GM12878 (cell line): ENCODE measurements at regions not wholly inside any gene's neighbourhood (a gene's known extent, or its start where the extent isn't known, plus 50 kb on each side); places are given as distances from the start of the nearest gene placed in this dataset.

Experiments
- ATAC-seq: fragments of 200-7000 bp; cut with Tn5 transposase; 3 replicates; pipeline ENCODE4 v1.9.1; 2020; ENCODE audit warnings: mild to moderate bottlenecking, moderate library complexity
- BruUV-seq: library from RNA; stranded (reverse); fragments of 400-500 nt; replicated peaks from 2 replicates; lab custom pipeline; 2021; lab: Mats Ljungman, UMichigan
- CTCF ChIA-PET: fragments of 300-600 bp; sonication (Branson Sonifier 250); formaldehyde crosslinking; extraction: SDS; loops from one replicate; lab custom pipeline; 2021; ENCODE audit warnings: inconsistent platforms; lab: Yijun Ruan, JAX
- POLR2A ChIA-PET: fragments of 350-600 bp; formaldehyde crosslinking; extraction: SDS; loops from one replicate; lab custom pipeline; 2021; ENCODE audit warnings: inconsistent platforms; lab: Charles Lee
- RAD21 ChIA-PET: fragments of 300-600 bp; sonication (Branson Sonifier 250); formaldehyde crosslinking; loops from one replicate; lab custom pipeline; 2023; ENCODE audit warnings: antibody characterized with exemption; ENCODE audit not compliant: unreplicated experiment; lab: Charles Lee
- SMC1A ChIA-PET: fragments of 300-600 bp; sonication (Branson Sonifier 250); formaldehyde crosslinking; loops from one replicate; lab custom pipeline; 2023; ENCODE audit not compliant: unreplicated experiment, uncharacterized antibody; lab: Charles Lee
- DNase-seq: peaks from one replicate; pipeline ENCODE4 v3.0.0-alpha.2; 2011; ENCODE audit warnings: low read depth, low spot score
- FAIRE-seq: peaks from 3 replicates; lab custom pipeline; 2011; peaks lifted over from hg19 to GRCh38; lab: Jason Lieb, UNC
- H2AFZ ChIP-seq: 2 replicates; pipeline ENCODE4 v1.6.0; 2011; ENCODE audit warnings: low read depth, low read length, control low read depth; ENCODE audit not compliant: control insufficient read depth
- H3K27ac ChIP-seq: 2 replicates; pipeline ENCODE4 v1.5.1; 2011; ENCODE audit warnings: control low read depth; ENCODE audit not compliant: control insufficient read depth, insufficient read depth
- H3K27me3 ChIP-seq, 2 experiments: replicated peaks in 1 of 2; 2 replicates each; pipeline versions ENCODE4 v1.6.0 to v1.6.1; 2011; ENCODE audit warnings: low read length in 1 of 2; ENCODE audit not compliant: control insufficient read depth in 2 of 2, insufficient read depth in 2 of 2
- H3K36me3 ChIP-seq, 2 experiments: 2 replicates each; pipeline ENCODE4 v1.5.1; 2011; ENCODE audit warnings: low read length in 1 of 2; ENCODE audit not compliant: control insufficient read depth in 2 of 2, insufficient read depth in 2 of 2
- H3K4me1 ChIP-seq: 2 replicates; pipeline ENCODE4 v1.6.1; 2011; ENCODE audit warnings: mild to moderate bottlenecking, low read length, moderate library complexity, mixed read lengths; ENCODE audit not compliant: control insufficient read depth, insufficient read depth
- H3K4me2 ChIP-seq: 2 replicates; pipeline ENCODE4 v1.6.0; 2011; ENCODE audit warnings: control low read depth; ENCODE audit not compliant: control insufficient read depth, insufficient read depth
- H3K4me3 ChIP-seq: fragments of 200-600 bp; sonication (generic); 2 replicates; pipeline ENCODE4 v1.5.1; 2016
- H3K79me2 ChIP-seq: 2 replicates; pipeline ENCODE4 v1.6.0; 2011; ENCODE audit warnings: low read length; ENCODE audit not compliant: control insufficient read depth, insufficient read depth
- H3K9ac ChIP-seq: 2 replicates; pipeline ENCODE4 v1.8.0; 2011; ENCODE audit warnings: low read length, control low read depth, mixed read lengths; ENCODE audit not compliant: control insufficient read depth, insufficient read depth
- H3K9me3 ChIP-seq: replicated peaks from 3 replicates; pipeline ENCODE4 v1.5.1; 2011; ENCODE audit warnings: mild to moderate bottlenecking, low read length; ENCODE audit not compliant: control insufficient read depth, insufficient read depth
- H4K20me1 ChIP-seq: 2 replicates; pipeline ENCODE4 v1.6.0; 2011; ENCODE audit not compliant: control insufficient read depth, insufficient read depth
- GATAD2B ChIP-seq: fragments of 450-650 bp; conservative IDR thresholded peaks from 2 replicates; pipeline ENCODE4 v1.6.1; 2017; ENCODE audit warnings: low read depth, mild to moderate bottlenecking, moderate library complexity
- SPI1 ChIP-seq: IDR thresholded peaks from 2 replicates; pipeline ENCODE4 v1.6.1; 2011; ENCODE audit warnings: low read depth, mild to moderate bottlenecking, low read length, moderate library complexity, borderline replicate concordance; ENCODE audit not compliant: insufficient read depth
- SUZ12 ChIP-seq: fragments of 200-600 bp; sonication (generic); IDR thresholded peaks from one replicate; pipeline ENCODE4 v1.6.1; 2018; ENCODE audit warnings: antibody characterized with exemption, mild to moderate bottlenecking; ENCODE audit not compliant: unreplicated experiment
- WGBS: methylation state at CpG from one replicate; pipeline ENCODE4 v1.1.6; 2016; ENCODE audit warnings: low lambda C conversion rate; ENCODE audit not compliant: insufficient replicate concordance, insufficient coverage; ENCODE audit errors: missing lambda C conversion rate; 5-methylcytosine and 5-hydroxymethylcytosine counted together
- in situ Hi-C: fragments of 300-500 bp; cut with MboI; formaldehyde crosslinking; loops from 9 replicates; pipeline ENCODE4 v1.14.3; 2018; ENCODE audit warnings: mixed read lengths
- intact Hi-C: fragments of 100-400 bp; cut with micrococcal nuclease; formaldehyde crosslinking; loops from one replicate; pipeline ENCODE4 v1.14.2; 2022; ENCODE audit not compliant: unreplicated experiment

- Histone ChIP-seq H4K20me1 (no peaks in the 10 kb centered on the region), H3K4me1 (peaks cover 5% of the 10 kb centered on the region), H3K27me3 (no peaks in the 10 kb centered on the region; a peak in 2 of 4 replicates), H3K4me2 (no peak overlapping the region), H3K4me3 (no peak overlapping the region), H3K9ac (no peak overlapping the region), H2AFZ (no peak overlapping the region), H3K9me3 (no peaks in the 10 kb centered on the region), H3K27ac (no peak overlapping the region), H3K79me2 (no peaks in the 10 kb centered on the region), H3K36me3 (no peaks in the 10 kb centered on the region)
- RAD21 ChIA-PET, result interaction anchor here (0.5 to 0.6 kb wide), 2 partner anchors 69 to 164 kb away, joined by 3 read pairs; no protein-coding TSS in a partner anchor
- 32% methylated on average over 7 of the region's 7 CpGs for WGBS
- intact Hi-C loops, result no loop called here
- no TSS peak for BruUV-seq
- SMC1A ChIA-PET, result no interaction called here
- TF ChIP-seq SPI1 (peak; percentile 8; the same call in 1 of the 2 replicates), GATAD2B (no peak)
- ATAC-seq (no peak), DNase-seq (no peak), FAIRE-seq (no peak)
- in situ Hi-C loops, result no loop called here
- CTCF ChIA-PET, result no interaction called here
- POLR2A ChIA-PET, result no interaction called here
Measured at GRCh38 chr15:69660658-69661405, 208.2 kb downstream of the RPLP1 start.

- CTCF ChIA-PET, result no interaction called here
Measured at GRCh38 chr15:69661446-69661845, 208.8 kb downstream of the RPLP1 start.

More at GRCh38 chr15:69661446-69661845, 208.8 kb downstream of the RPLP1 start:
- Histone ChIP-seq H3K27me3 (no peaks in the 10 kb centered on the region; a peak in 2 of 4 replicates), H3K4me1 (peaks cover 11% of the 10 kb centered on the region), H3K79me2 (no peaks in the 10 kb centered on the region), H2AFZ (no peak overlapping the region), H4K20me1 (no peaks in the 10 kb centered on the region), H3K36me3 (no peaks in the 10 kb centered on the region), H3K4me3 (no peak overlapping the region), H3K4me2 (no peak overlapping the region), H3K9ac (no peak overlapping the region), H3K9me3 (no peaks in the 10 kb centered on the region), H3K27ac (no peak overlapping the region)
- ATAC-seq (no peak), DNase-seq (no peak), FAIRE-seq (no peak)
- ChIA-PET POLR2A (no interaction called here), SMC1A (no interaction called here), RAD21 (interaction anchor here (0.5 kb wide), 1 partner anchor 69 kb away, joined by 3 read pairs; no protein-coding TSS in a partner anchor)
- TF ChIP-seq SUZ12, result no peak
- WGBS, result 47% methylated on average over 6 of the region's 6 CpGs
- in situ Hi-C loops (no loop called here), intact Hi-C loops (no loop called here)
- BruUV-seq, result no TSS peak
